DND-41 (cell line): ENCODE measurements at regions not wholly inside any gene's neighbourhood (a gene's known extent, or its start where the extent isn't known, plus 50 kb on each side); places are given as distances from the start of the nearest gene placed in this dataset.

Source experiments
- ATAC-seq: fragments of 200-7000 bp; cut with Tn5 transposase; 3 replicates; pipeline ENCODE4 v1.9.1; 2021; ENCODE audit warnings: low read depth; ENCODE audit not compliant: insufficient read depth
- DNase-seq: peaks from one replicate; pipeline ENCODE4 v3.0.0-alpha.2; 2020
- H2AFZ ChIP-seq: 2 replicates; pipeline ENCODE4 v1.6.0; 2012; ENCODE audit warnings: low read depth, low read length
- H3K27ac ChIP-seq: 2 replicates; pipeline ENCODE4 v1.5.1; 2012; ENCODE audit warnings: low read length, inconsistent platforms
- H3K27me3 ChIP-seq: fragments of 200-600 bp; sonication (generic); 2 replicates; pipeline ENCODE4 v1.6.0; 2012; ENCODE audit warnings: low read length, mild to moderate bottlenecking, inconsistent platforms; ENCODE audit not compliant: insufficient read depth, poor library complexity
- H3K36me3 ChIP-seq: 2 replicates; pipeline ENCODE4 v1.5.1; 2012; ENCODE audit warnings: low read length, inconsistent platforms; ENCODE audit not compliant: insufficient read depth
- H3K4me1 ChIP-seq: 2 replicates; pipeline ENCODE4 v1.5.1; 2012; ENCODE audit warnings: mild to moderate bottlenecking, low read length; ENCODE audit not compliant: insufficient read depth
- H3K4me2 ChIP-seq: 2 replicates; pipeline ENCODE4 v1.6.0; 2012; ENCODE audit warnings: mild to moderate bottlenecking, moderate library complexity, low read length, inconsistent platforms; ENCODE audit not compliant: insufficient read depth
- H3K4me3 ChIP-seq, 2 experiments: fragments of 200-600 bp in 1 of 2; shearing (Covaris generic) in 1 of 2; 2 replicates each; pipeline ENCODE4 v1.5.1; 2012 to 2016; ENCODE audit warnings: inconsistent platforms in 2 of 2, low read length in 2 of 2, mild to moderate bottlenecking in 2 of 2, low read depth in 1 of 2, moderate library complexity in 1 of 2
- H3K79me2 ChIP-seq: 2 replicates; pipeline ENCODE4 v1.6.0; 2012; ENCODE audit warnings: low read length, inconsistent platforms; ENCODE audit not compliant: insufficient read depth
- H3K9ac ChIP-seq: 2 replicates; pipeline ENCODE4 v1.6.0; 2012; ENCODE audit warnings: low read depth, mild to moderate bottlenecking, inconsistent platforms, low read length, moderate library complexity
- H3K9me3 ChIP-seq: 2 replicates; pipeline ENCODE4 v1.5.1; 2012; ENCODE audit warnings: low read length, moderate library complexity, mild to moderate bottlenecking, inconsistent platforms; ENCODE audit not compliant: insufficient read depth, severe bottlenecking
- H4K20me1 ChIP-seq: 2 replicates; pipeline ENCODE4 v1.6.0; 2012; ENCODE audit warnings: low read length; ENCODE audit not compliant: insufficient read depth
- EZH2 ChIP-seq: IDR thresholded peaks from 3 replicates; pipeline ENCODE4 v1.6.1; 2012; ENCODE audit warnings: borderline replicate concordance, low read depth, mild to moderate bottlenecking, moderate library complexity, low read length, inconsistent platforms; ENCODE audit not compliant: severe bottlenecking
- TF ChIP-seq, protein P1 (sequence below): IDR thresholded peaks from 2 replicates; pipeline ENCODE4 v1.5.1; 2012; ENCODE audit warnings: borderline replicate concordance, low read length, moderate library complexity, mild to moderate bottlenecking; ENCODE audit not compliant: poor library complexity, severe bottlenecking; ENCODE audit errors: extremely low read depth

DNA sequence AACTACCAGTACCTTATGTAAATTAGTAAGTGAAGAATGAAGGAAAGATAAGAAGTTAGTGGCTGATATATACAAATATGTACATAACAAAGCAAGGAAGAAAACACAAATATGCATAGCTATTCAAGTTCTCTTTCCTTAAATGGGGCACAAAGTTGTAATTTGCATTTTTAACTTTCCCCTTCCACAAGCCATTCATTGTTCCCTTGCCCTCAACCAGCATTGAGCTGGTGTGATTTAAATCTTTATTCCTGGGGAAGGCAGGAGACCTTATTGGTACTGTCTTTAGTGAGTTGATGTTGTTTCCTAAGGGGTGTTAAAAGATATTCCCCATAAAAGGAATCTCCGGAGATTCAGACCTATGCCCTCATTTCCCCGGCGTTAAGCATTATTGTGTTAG, 735.3 kb downstream of the PCDH18 start:
- Histone ChIP-seq H3K4me1 (no peaks in the 10 kb centered on the region), H2AFZ (no peak overlapping the region), H3K27me3 (no peaks in the 10 kb centered on the region), H3K79me2 (no peaks in the 10 kb centered on the region), H3K4me3 (no peak overlapping the region), H3K9me3 (no peaks in the 10 kb centered on the region), H3K4me2 (no peak overlapping the region), H4K20me1 (no peaks in the 10 kb centered on the region), H3K27ac (no peak overlapping the region), H3K36me3 (no peaks in the 10 kb centered on the region), H3K9ac (no peak overlapping the region)
- ATAC-seq (no peak), DNase-seq (no peak)
- no peak for TF ChIP-seq EZH2
- TF ChIP-seq, protein P1, sequence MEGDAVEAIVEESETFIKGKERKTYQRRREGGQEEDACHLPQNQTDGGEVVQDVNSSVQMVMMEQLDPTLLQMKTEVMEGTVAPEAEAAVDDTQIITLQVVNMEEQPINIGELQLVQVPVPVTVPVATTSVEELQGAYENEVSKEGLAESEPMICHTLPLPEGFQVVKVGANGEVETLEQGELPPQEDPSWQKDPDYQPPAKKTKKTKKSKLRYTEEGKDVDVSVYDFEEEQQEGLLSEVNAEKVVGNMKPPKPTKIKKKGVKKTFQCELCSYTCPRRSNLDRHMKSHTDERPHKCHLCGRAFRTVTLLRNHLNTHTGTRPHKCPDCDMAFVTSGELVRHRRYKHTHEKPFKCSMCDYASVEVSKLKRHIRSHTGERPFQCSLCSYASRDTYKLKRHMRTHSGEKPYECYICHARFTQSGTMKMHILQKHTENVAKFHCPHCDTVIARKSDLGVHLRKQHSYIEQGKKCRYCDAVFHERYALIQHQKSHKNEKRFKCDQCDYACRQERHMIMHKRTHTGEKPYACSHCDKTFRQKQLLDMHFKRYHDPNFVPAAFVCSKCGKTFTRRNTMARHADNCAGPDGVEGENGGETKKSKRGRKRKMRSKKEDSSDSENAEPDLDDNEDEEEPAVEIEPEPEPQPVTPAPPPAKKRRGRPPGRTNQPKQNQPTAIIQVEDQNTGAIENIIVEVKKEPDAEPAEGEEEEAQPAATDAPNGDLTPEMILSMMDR = no peak

DNA sequence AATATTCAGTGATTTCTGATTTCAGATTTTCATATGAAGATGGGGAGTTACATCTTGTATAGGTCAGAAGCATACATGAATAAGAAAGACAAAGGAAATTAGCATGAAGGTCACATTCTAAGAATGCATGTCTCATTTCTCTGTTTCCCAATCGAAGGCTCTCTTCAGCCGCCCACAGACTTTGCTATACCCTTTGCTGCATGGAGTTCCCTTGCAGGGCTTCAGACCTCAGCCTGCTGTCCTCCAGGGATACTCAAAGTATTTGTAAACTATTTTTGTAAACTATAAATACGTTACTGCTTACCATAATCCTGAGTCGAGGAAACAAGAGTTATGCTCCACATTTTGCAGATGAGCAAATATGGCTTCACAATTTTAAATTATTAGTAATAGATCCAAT, 738.4 kb downstream of the PCDH18 start:
- DNase-seq = no peak
- Histone ChIP-seq H3K4me1 (no peaks in the 10 kb centered on the region), H3K4me2 (no peak overlapping the region), H3K27me3 (no peaks in the 10 kb centered on the region), H3K27ac (no peak overlapping the region), H3K36me3 (no peaks in the 10 kb centered on the region), H3K79me2 (no peaks in the 10 kb centered on the region), H3K4me3 (no peak overlapping the region), H4K20me1 (no peaks in the 10 kb centered on the region), H3K9ac (no peak overlapping the region), H3K9me3 (peaks cover under 1% of the 10 kb centered on the region), H2AFZ (no peak overlapping the region)
- ATAC-seq = no peak
- TF ChIP-seq, protein P1 = no peak
- TF ChIP-seq EZH2 = no peak

DNA sequence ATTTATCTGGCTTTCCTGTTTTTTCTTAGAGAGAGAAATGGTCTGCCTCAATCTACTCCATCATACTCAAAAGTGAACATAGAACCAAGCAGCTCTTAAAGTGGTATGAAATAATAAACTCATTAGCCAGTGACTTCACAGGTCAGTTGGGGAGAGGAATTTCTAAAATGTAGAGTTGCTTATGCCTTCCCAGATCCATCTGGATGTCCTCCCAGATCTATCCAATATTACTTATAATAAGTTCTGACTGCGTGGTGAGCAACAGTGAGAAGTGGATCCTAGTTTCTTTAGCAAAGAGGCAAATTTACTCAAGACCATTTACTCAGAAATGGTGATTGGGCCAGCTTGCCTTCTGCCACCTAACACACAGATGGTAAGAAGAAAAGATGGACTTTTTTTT, 748.0 kb downstream of the PCDH18 start:
- no peak overlapping the region for H3K9ac ChIP-seq
- H3K9me3 ChIP-seq = peaks cover 4% of the 10 kb centered on the region
- no peaks in the 10 kb centered on the region for H4K20me1 ChIP-seq
- H3K27me3 ChIP-seq = no peaks in the 10 kb centered on the region
- no peaks in the 10 kb centered on the region for H3K4me1 ChIP-seq
- H3K27ac ChIP-seq = no peak overlapping the region
- H2AFZ ChIP-seq = no peak overlapping the region
- no peak overlapping the region for H3K4me2 ChIP-seq
- no peak overlapping the region for H3K4me3 ChIP-seq
- DNase-seq (no peak), ATAC-seq (no peak)
- no peaks in the 10 kb centered on the region for H3K36me3 ChIP-seq
- no peaks in the 10 kb centered on the region for H3K79me2 ChIP-seq
- TF ChIP-seq, protein P1 = no peak
- TF ChIP-seq EZH2 = no peak

DNA sequence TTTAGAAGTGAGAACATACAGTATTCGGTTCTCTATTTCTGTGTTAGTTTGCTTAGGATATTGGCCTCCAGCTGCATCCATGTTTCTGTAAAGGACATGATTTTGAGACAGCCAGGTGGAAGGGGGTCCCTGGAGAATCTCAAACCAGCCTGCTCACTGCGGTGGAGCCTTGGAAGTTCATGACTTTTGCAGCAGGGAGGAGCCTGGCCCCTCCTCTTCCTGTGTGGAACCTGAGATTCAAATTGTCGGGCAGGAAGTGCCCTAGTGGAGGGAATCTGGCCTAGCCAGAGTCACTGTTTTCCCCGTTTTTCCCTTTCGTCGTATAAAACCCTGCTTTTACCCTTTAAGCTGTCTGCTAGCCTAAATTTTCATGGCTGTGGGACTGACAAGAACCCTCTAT, 762.6 kb downstream of the PCDH18 start:
- DNase-seq (no peak), ATAC-seq (no peak)
- Histone ChIP-seq H3K9ac (no peak overlapping the region), H3K4me1 (peaks cover 15% of the 10 kb centered on the region), H3K9me3 (no peaks in the 10 kb centered on the region), H3K79me2 (no peaks in the 10 kb centered on the region), H3K4me3 (no peak overlapping the region), H3K36me3 (no peaks in the 10 kb centered on the region), H3K27ac (no peak overlapping the region), H4K20me1 (no peaks in the 10 kb centered on the region), H3K4me2 (no peak overlapping the region), H2AFZ (no peak overlapping the region), H3K27me3 (no peaks in the 10 kb centered on the region)
- TF ChIP-seq EZH2 = no peak
- TF ChIP-seq, protein P1 = no peak
